Naive thymus-derived CD8-positive, alpha-beta T cell (primary cell): ENCODE measurements at regions not wholly inside any gene's neighbourhood (a gene's known extent, or its start where the extent isn't known, plus 50 kb on each side); places are given as distances from the start of the nearest gene placed in this dataset.

ENCODE experiments used
- ATAC-seq, 2 donors: fragments of 150-1000 bp; cut with Tn5 transposase in 1 of 2; sonication (Bioruptor Pico), chemical (Tn5 transposase) in 1 of 2; 1 replicate in 1 of 2; 2 replicates in 1 of 2; pipeline ENCODE4 v1.10.0; 2021; ENCODE audit warnings: mild to moderate bottlenecking in 2 of 2, moderate library complexity in 2 of 2
- POLR2A ChIA-PET: fragments of 350-600 bp; sonication (Branson Sonifier 250); formaldehyde crosslinking; loops from one replicate; lab custom pipeline; 2021; ENCODE audit warnings: antibody characterized with exemption; lab: Charles Lee
- DNase-seq, 10 donors: peaks; one replicate each; pipeline versions ENCODE4 v3.0.0 to v3.0.0-alpha.2; 2020 to 2022
- H3K27ac Mint-ChIP-seq, 10 donors: one replicate each; pipeline ENCODE4 v1.8.0; 2020 to 2022; ENCODE audit warnings: mild to moderate bottlenecking in 10 of 10, mixed read lengths in 10 of 10, moderate library complexity in 4 of 10, inconsistent platforms in 1 of 10
- H3K27me3 Mint-ChIP-seq, 5 donors: one replicate each; pipeline ENCODE4 v1.8.0; 2021 to 2022; ENCODE audit warnings: mixed read lengths in 5 of 5
- H3K36me3 Mint-ChIP-seq, 3 donors: one replicate each; pipeline ENCODE4 v1.8.0; 2020 to 2022; ENCODE audit warnings: mixed read lengths in 3 of 3, mild to moderate bottlenecking in 2 of 3, inconsistent platforms in 1 of 3
- H3K4me1 Mint-ChIP-seq, 4 donors: one replicate each; pipeline ENCODE4 v1.8.0; 2021 to 2022; ENCODE audit warnings: mixed read lengths in 4 of 4
- H3K4me3 Mint-ChIP-seq, 10 donors: one replicate each; pipeline ENCODE4 v1.8.0; 2020 to 2022; ENCODE audit warnings: mild to moderate bottlenecking in 10 of 10, mixed read lengths in 10 of 10, moderate library complexity in 6 of 10, inconsistent platforms in 1 of 10
- H3K9me3 Mint-ChIP-seq, 9 donors: one replicate each; pipeline ENCODE4 v1.8.0; 2020 to 2022; ENCODE audit warnings: mixed read lengths in 9 of 9, mild to moderate bottlenecking in 3 of 9, inconsistent platforms in 1 of 9, moderate library complexity in 1 of 9

GRCh38 chr2:222054813-222055212 is 244.0 kb downstream of the PAX3 start:
- Mint-ChIP-seq H3K9me3 (no peaks in the 10 kb centered on the region), H3K27me3 (peaks cover 17 to 52% (median 24%) of the 10 kb centered on the region in 5 donors), H3K4me1 (peaks cover 0 to 2% (median 0%) of the 10 kb centered on the region in 4 donors), H3K36me3 (no peaks in the 10 kb centered on the region), H3K27ac (no peak overlapping the region), H3K4me3 (no peak overlapping the region)
- ATAC-seq (no peak), DNase-seq (no peak)
- POLR2A ChIA-PET: no interaction called here

- H3K27me3 Mint-ChIP-seq: peaks cover 21 to 49% (median 25%) of the 10 kb centered on the region in 5 donors
Observed at GRCh38 chr2:222052934-222053367, 245.8 kb downstream of the PAX3 start.

GRCh38 chr2:222050981-222051380 is 247.8 kb downstream of the PAX3 start:
- POLR2A ChIA-PET: no interaction called here
- DNase-seq: no peak
- peaks cover 25 to 40% (median 29%) of the 10 kb centered on the region in 5 donors for H3K27me3 Mint-ChIP-seq
- H3K4me3 Mint-ChIP-seq: no peak overlapping the region
- no peak overlapping the region for H3K27ac Mint-ChIP-seq
- no peaks in the 10 kb centered on the region for H3K9me3 Mint-ChIP-seq
- H3K36me3 Mint-ChIP-seq: no peaks in the 10 kb centered on the region
- H3K4me1 Mint-ChIP-seq: peaks cover 0 to 2% (median 0%) of the 10 kb centered on the region in 4 donors
- ATAC-seq: no peak

More at GRCh38 chr2:222052934-222053367, 245.8 kb downstream of the PAX3 start:
- peak overlapping the region in 1 of 10 donors; percentile 85 for H3K27ac Mint-ChIP-seq
- H3K9me3 Mint-ChIP-seq: no peaks in the 10 kb centered on the region
- DNase-seq (no peak), ATAC-seq (no peak)
- H3K4me3 Mint-ChIP-seq: no peak overlapping the region
- POLR2A ChIA-PET: no interaction called here
- H3K36me3 Mint-ChIP-seq: no peaks in the 10 kb centered on the region
- peaks cover 0 to 2% (median 0%) of the 10 kb centered on the region in 4 donors for H3K4me1 Mint-ChIP-seq

- ATAC-seq (no peak), DNase-seq (no peak)
- POLR2A ChIA-PET: no interaction called here
- no peak overlapping the region for H3K4me3 Mint-ChIP-seq
- H3K9me3 Mint-ChIP-seq: no peaks in the 10 kb centered on the region
- peaks cover 0 to 2% (median 0%) of the 10 kb centered on the region in 4 donors for H3K4me1 Mint-ChIP-seq
- peaks cover 23 to 40% (median 30%) of the 10 kb centered on the region in 5 donors for H3K27me3 Mint-ChIP-seq
- peak overlapping the region in 1 of 10 donors; percentile 20 for H3K27ac Mint-ChIP-seq
- H3K36me3 Mint-ChIP-seq: no peaks in the 10 kb centered on the region
Observed at GRCh38 chr2:222049946-222050345, 248.9 kb downstream of the PAX3 start.

- DNase-seq (no peak), ATAC-seq (no peak)
- Mint-ChIP-seq H3K4me3 (no peak overlapping the region), H3K27ac (no peak overlapping the region), H3K36me3 (no peaks in the 10 kb centered on the region), H3K9me3 (no peaks in the 10 kb centered on the region), H3K4me1 (no peaks in the 10 kb centered on the region), H3K27me3 (peaks cover 0 to 13% (median 0%) of the 10 kb centered on the region in 5 donors)
- POLR2A ChIA-PET: no interaction called here
Observed at GRCh38 chr2:222043897-222044296, 254.9 kb downstream of the PAX3 start.

GRCh38 chr2:222042666-222043065 is 256.1 kb downstream of the PAX3 start:
- Mint-ChIP-seq H3K36me3 (no peaks in the 10 kb centered on the region), H3K4me1 (no peaks in the 10 kb centered on the region), H3K27ac (no peak overlapping the region), H3K9me3 (no peaks in the 10 kb centered on the region), H3K27me3 (peaks cover 0 to 10% (median 0%) of the 10 kb centered on the region in 5 donors), H3K4me3 (no peak overlapping the region)
- DNase-seq: no peak
- ATAC-seq: no peak
- POLR2A ChIA-PET: no interaction called here

- POLR2A ChIA-PET: no interaction called here
- Mint-ChIP-seq H3K27ac (no peak overlapping the region), H3K4me1 (no peaks in the 10 kb centered on the region), H3K36me3 (no peaks in the 10 kb centered on the region), H3K27me3 (peaks cover 0 to 4% (median 0%) of the 10 kb centered on the region in 5 donors), H3K9me3 (no peaks in the 10 kb centered on the region), H3K4me3 (no peak overlapping the region)
- ATAC-seq (no peak), DNase-seq (no peak)
Observed at GRCh38 chr2:222040333-222040732, 258.5 kb downstream of the PAX3 start.

GRCh38 chr2:222039821-222040220 is 259.0 kb downstream of the PAX3 start:
- DNase-seq (no peak), ATAC-seq (no peak)
- H3K36me3 Mint-ChIP-seq: no peaks in the 10 kb centered on the region
- no peak overlapping the region for H3K4me3 Mint-ChIP-seq
- H3K27ac Mint-ChIP-seq: no peak overlapping the region
- H3K4me1 Mint-ChIP-seq: no peaks in the 10 kb centered on the region
- H3K27me3 Mint-ChIP-seq: peaks cover 0 to 4% (median 0%) of the 10 kb centered on the region in 5 donors
- H3K9me3 Mint-ChIP-seq: no peaks in the 10 kb centered on the region
- POLR2A ChIA-PET: no interaction called here

GRCh38 chr2:222038067-222038802 is 260.6 kb downstream of the PAX3 start:
- DNase-seq (no peak), ATAC-seq (no peak)
- Mint-ChIP-seq H3K27me3 (peaks cover 0 to 4% (median 2%) of the 10 kb centered on the region in 5 donors), H3K36me3 (no peaks in the 10 kb centered on the region), H3K9me3 (no peaks in the 10 kb centered on the region), H3K27ac (no peak overlapping the region), H3K4me1 (no peaks in the 10 kb centered on the region), H3K4me3 (no peak overlapping the region)
- POLR2A ChIA-PET: no interaction called here

- Mint-ChIP-seq H3K9me3 (no peaks in the 10 kb centered on the region), H3K27me3 (peaks cover 0 to 3% (median 0%) of the 10 kb centered on the region in 5 donors), H3K36me3 (no peaks in the 10 kb centered on the region), H3K4me1 (no peaks in the 10 kb centered on the region), H3K27ac (no peak overlapping the region), H3K4me3 (no peak overlapping the region)
- no peak for ATAC-seq
- no peak for DNase-seq
- POLR2A ChIA-PET: no interaction called here
Observed at GRCh38 chr2:222037211-222037610, 261.6 kb downstream of the PAX3 start.

GRCh38 chr2:222034058-222034457 is 264.7 kb downstream of the PAX3 start:
- Mint-ChIP-seq H3K27me3 (peaks cover 0 to 4% (median 0%) of the 10 kb centered on the region in 5 donors), H3K4me1 (peaks cover 0 to 3% (median 0%) of the 10 kb centered on the region in 4 donors), H3K36me3 (no peaks in the 10 kb centered on the region), H3K9me3 (peaks cover 0 to 5% (median 0%) of the 10 kb centered on the region in 9 donors), H3K27ac (no peak overlapping the region), H3K4me3 (no peak overlapping the region)
- DNase-seq: no peak
- POLR2A ChIA-PET: no interaction called here
- no peak for ATAC-seq

- no peak for ATAC-seq
- Mint-ChIP-seq H3K27ac (no peak overlapping the region), H3K4me3 (no peak overlapping the region), H3K36me3 (no peaks in the 10 kb centered on the region), H3K9me3 (peaks cover 0 to 5% (median 0%) of the 10 kb centered on the region in 9 donors), H3K27me3 (peaks cover 0 to 4% (median 0%) of the 10 kb centered on the region in 5 donors), H3K4me1 (peaks cover 0 to 3% (median 0%) of the 10 kb centered on the region in 4 donors)
- POLR2A ChIA-PET: no interaction called here
- no peak for DNase-seq
Observed at GRCh38 chr2:222033541-222033940, 265.3 kb downstream of the PAX3 start.

GRCh38 chr2:222025881-222026271 is 272.9 kb downstream of the PAX3 start:
- POLR2A ChIA-PET: no interaction called here
- DNase-seq: no peak
- ATAC-seq: no peak
- Mint-ChIP-seq H3K4me1 (peaks cover 0 to 6% (median 2%) of the 10 kb centered on the region in 4 donors), H3K36me3 (no peaks in the 10 kb centered on the region), H3K4me3 (no peak overlapping the region), H3K27ac (no peak overlapping the region), H3K9me3 (peaks cover 0 to 5% (median 0%) of the 10 kb centered on the region in 9 donors), H3K27me3 (peaks cover 0 to 5% (median 0%) of the 10 kb centered on the region in 5 donors)
